SH-SY5Y (cell line): ENCODE measurements at regions not wholly inside any gene's neighbourhood (a gene's known extent, or its start where the extent isn't known, plus 50 kb on each side); places are given as distances from the start of the nearest gene placed in this dataset.

ENCODE experiments used
- GATA2 ChIP-seq: IDR thresholded peaks from 2 replicates; pipeline ENCODE4 v1.6.1; 2011; ENCODE audit warnings: mild to moderate bottlenecking, low read depth, low read length
- GATA3 ChIP-seq: IDR thresholded peaks from 2 replicates; pipeline ENCODE4 v1.6.1; 2011; ENCODE audit warnings: low read depth, mild to moderate bottlenecking, low read length, moderate library complexity

DNA sequence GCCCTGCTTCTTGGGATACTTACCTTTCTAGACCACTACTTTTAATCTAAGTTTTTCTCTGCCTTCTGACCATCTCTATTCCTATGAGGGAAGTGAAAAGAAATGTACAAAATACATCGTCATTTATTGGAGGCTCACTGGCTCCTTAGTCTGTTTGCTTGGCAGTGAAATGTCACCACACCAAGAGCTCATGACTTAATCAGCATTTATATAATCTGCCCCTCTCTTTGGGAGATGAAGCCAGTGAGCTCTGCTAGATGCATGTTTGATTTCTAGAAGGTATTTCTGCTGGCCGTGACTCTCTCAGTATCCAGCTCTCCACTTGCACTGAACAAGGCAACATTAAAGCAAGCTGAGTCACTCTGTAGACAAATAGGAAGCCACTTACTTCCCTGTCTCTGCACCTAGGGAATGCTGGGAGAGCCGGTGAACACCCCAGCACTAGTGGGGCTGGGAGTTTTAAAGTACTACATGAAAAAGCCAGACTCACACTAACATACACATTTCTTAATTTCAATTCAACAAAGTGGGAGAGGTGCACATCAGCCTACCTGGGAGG lies 79.1 kb downstream of the MID1IP1 start:
- TF ChIP-seq GATA2 = no peak
- no peak for TF ChIP-seq GATA3
